Adrenal gland (tissue), 9 donors: ENCODE measurements at regions not wholly inside any gene's neighbourhood (a gene's known extent, or its start where the extent isn't known, plus 50 kb on each side); places are given as distances from the start of the nearest gene placed in this dataset.

ENCODE experiments used
- DNase-seq, 7 donors: peaks; one replicate each; pipeline ENCODE4 v3.0.0-alpha.2; 2019 to 2020
- H3K27ac ChIP-seq, 5 donors: fragments of 200-600 bp; sonication (generic) in 4 of 5; 1 replicate in 3 of 5; 2 replicates in 2 of 5; pipeline versions ENCODE4 v1.5.1 to v1.8.0; 2016 to 2020; ENCODE audit warnings: mild to moderate bottlenecking in 1 of 5
- H3K27me3 ChIP-seq: fragments of 200-600 bp; 2 replicates; pipeline ENCODE4 v1.8.0; 2021
- H3K36me3 ChIP-seq, 2 donors: fragments of 200-600 bp; replicated peaks in 1 of 2; 1 replicate in 1 of 2; 2 replicates in 1 of 2; pipeline versions ENCODE4 v1.5.1 to v1.8.0; 2018 to 2022
- H3K4me1 ChIP-seq, 2 donors: fragments of 200-600 bp; replicated peaks in 1 of 2; 1 replicate in 1 of 2; 2 replicates in 1 of 2; pipeline versions ENCODE4 v1.5.1 to v1.8.0; 2018 to 2021
- H3K4me3 ChIP-seq, 4 donors: fragments of 200-600 bp; sonication (generic) in 3 of 4; one replicate each; pipeline ENCODE4 v1.5.1; 2016 to 2018
- H3K9me3 ChIP-seq, 3 donors: fragments of 200-600 bp; sonication (generic) in 1 of 3; replicated peaks in 1 of 3; 1 replicate in 2 of 3; 2 replicates in 1 of 3; pipeline versions ENCODE4 v1.5.1 to v1.8.0; 2016 to 2021
- CTCF ChIP-seq, 6 experiments: fragments of 450-650 bp in 4 of 6; fragments of 200-600 bp in 2 of 6; sonication (generic) in 1 of 6; IDR thresholded peaks; 1 replicate in 5 of 6; 2 replicates in 1 of 6; pipeline versions ENCODE4 v1.5.1 to v1.8.0; 2016 to 2021; ENCODE audit warnings: antibody characterized with exemption in 6 of 6, mild to moderate bottlenecking in 2 of 6, moderate library complexity in 1 of 6
- POLR2A ChIP-seq, 2 donors: fragments of 450-650 bp; IDR thresholded peaks; one replicate each; pipeline ENCODE4 v1.6.1; 2017; ENCODE audit warnings: antibody characterized with exemption in 2 of 2, mild to moderate bottlenecking in 2 of 2, moderate library complexity in 1 of 2
- WGBS, 4 donors: extraction: QIAGEN DNeasy Blood & Tissue Kit in 2 of 4; methylation state at CpG; one replicate each; pipeline versions ENCODE4 v1.1.5 to v1.1.7; 2013 to 2017; 5-methylcytosine and 5-hydroxymethylcytosine counted together
- intact Hi-C, 2 donors: fragments of 100-400 bp; cut with DNase I; formaldehyde crosslinking; loops; one replicate each; pipeline versions ENCODE4 v1.14.1 to v1.15.0; 2022 to 2023
- donor health status: healthy with polysubstance abuse.
- donor health status: Bipolar disorder and iron deficiency.
- donor health status: DM: yes; HTN: yes; CAD: no.
- donor health status: DM: no; HTN: no; CAD: no.
- donor health status: DM: no; HTN: no; CAD: no.

GRCh38 chr3:88810455-88810854 lies 297.0 kb upstream of the EPHA3 start:
- H3K36me3 ChIP-seq, result no peaks in the 10 kb centered on the region
- DNase-seq, result no peak
- intact Hi-C loops, result no loop called here
- H3K9me3 ChIP-seq, result no peaks in the 10 kb centered on the region
- 20 to 44% (median 27%) methylated on average over 4 of the region's 4 CpGs for WGBS, 4 donors
- TF ChIP-seq CTCF (IDR thresholded peaks at IDR 0.05), result no peak
- no peak for TF ChIP-seq POLR2A (IDR thresholded peaks at IDR 0.05)
- H3K4me3 ChIP-seq, result no peak overlapping the region
- no peaks in the 10 kb centered on the region for H3K4me1 ChIP-seq
- H3K27me3 ChIP-seq, result no peaks in the 10 kb centered on the region
- H3K27ac ChIP-seq, result no peak overlapping the region

GRCh38 chr3:88811096-88811495 lies 296.3 kb upstream of the EPHA3 start:
- Histone ChIP-seq H3K36me3 (no peaks in the 10 kb centered on the region), H3K27ac (no peak overlapping the region), H3K27me3 (no peaks in the 10 kb centered on the region), H3K9me3 (no peaks in the 10 kb centered on the region), H3K4me3 (no peak overlapping the region), H3K4me1 (no peaks in the 10 kb centered on the region)
- TF ChIP-seq CTCF (IDR thresholded peaks at IDR 0.05), result no peak
- no peak for TF ChIP-seq POLR2A (IDR thresholded peaks at IDR 0.05)
- intact Hi-C loops, result no loop called here
- DNase-seq, result no peak
- WGBS, 4 donors, result 53 to 60% (median 58%) methylated on average over 3 of the region's 3 CpGs

GRCh38 chr3:88812576-88812975 lies 294.8 kb upstream of the EPHA3 start:
- no peaks in the 10 kb centered on the region for H3K4me1 ChIP-seq
- no peak for DNase-seq
- intact Hi-C loops, result no loop called here
- 78 to 89% (median 79%) methylated on average over 5 of the region's 5 CpGs for WGBS, 4 donors
- no peaks in the 10 kb centered on the region for H3K27me3 ChIP-seq
- TF ChIP-seq POLR2A (IDR thresholded peaks at IDR 0.05), result no peak
- H3K27ac ChIP-seq, result no peak overlapping the region
- H3K9me3 ChIP-seq, result no peaks in the 10 kb centered on the region
- H3K36me3 ChIP-seq, result no peaks in the 10 kb centered on the region
- H3K4me3 ChIP-seq, result no peak overlapping the region

DNA sequence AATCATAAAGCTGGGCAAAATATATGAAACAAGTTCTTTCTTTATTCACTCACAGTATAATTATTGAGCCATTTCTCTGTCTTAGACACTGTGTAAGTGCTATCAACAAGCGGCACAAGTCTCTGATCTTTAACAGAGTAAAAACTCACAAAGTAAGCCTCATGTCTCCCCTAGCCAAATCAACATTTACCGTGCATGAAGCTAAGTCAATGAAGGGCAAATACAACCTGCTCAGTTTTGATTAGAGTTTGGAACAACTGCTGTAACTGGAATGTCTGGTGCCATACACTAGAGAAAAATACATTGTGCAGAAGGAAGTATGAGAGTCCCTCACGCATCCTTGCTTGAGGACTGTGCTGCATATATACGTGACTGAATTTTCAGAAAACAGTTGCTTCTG lies 291.0 kb upstream of the EPHA3 start:
- no peak for TF ChIP-seq CTCF (IDR thresholded peaks at IDR 0.05)
- TF ChIP-seq POLR2A (IDR thresholded peaks at IDR 0.05), result no peak
- H3K4me1 ChIP-seq, result no peaks in the 10 kb centered on the region
- H3K27me3 ChIP-seq, result no peaks in the 10 kb centered on the region
- no peaks in the 10 kb centered on the region for H3K36me3 ChIP-seq
- H3K4me3 ChIP-seq, result no peak overlapping the region
- H3K9me3 ChIP-seq, result no peaks in the 10 kb centered on the region
- intact Hi-C loops, result no loop called here
- 73 to 83% (median 80%) methylated on average over 4 of the region's 4 CpGs for WGBS, 4 donors
- DNase-seq, result no peak
- H3K27ac ChIP-seq, result no peak overlapping the region

GRCh38 chr3:88824666-88825564 lies 282.5 kb upstream of the EPHA3 start:
- WGBS, 4 donors, result 65 to 70% (median 68%) methylated on average over 5 of the region's 5 CpGs
- TF ChIP-seq POLR2A (IDR thresholded peaks at IDR 0.05) (no peak), CTCF (IDR thresholded peaks at IDR 0.05) (no peak)
- Histone ChIP-seq H3K9me3 (no peaks in the 10 kb centered on the region), H3K27ac (no peak overlapping the region), H3K4me3 (no peak overlapping the region), H3K4me1 (no peaks in the 10 kb centered on the region), H3K27me3 (no peaks in the 10 kb centered on the region), H3K36me3 (no peaks in the 10 kb centered on the region)
- intact Hi-C loops, result no loop called here
- no peak for DNase-seq
